HG02763 (cell line): ENCODE measurements at regions not wholly inside any gene's neighbourhood (a gene's known extent, or its start where the extent isn't known, plus 50 kb on each side); places are given as distances from the start of the nearest gene placed in this dataset.

Source experiments
- ATAC-seq: cut with Tn5 transposase; IDR thresholded peaks from one replicate; pipeline ENCODE4 v1.9.1; 2021; ENCODE audit warnings: mild to moderate bottlenecking, moderate library complexity; ENCODE audit not compliant: unreplicated experiment

- ATAC-seq: no peak
Observed at GRCh38 chr4:128341634-128342033, 54.0 kb upstream of the PGRMC2 start.

GRCh38 chr4:128338634-128339355 is 51.2 kb upstream of the PGRMC2 start:
- no peak for ATAC-seq

- ATAC-seq: no peak
Observed at GRCh38 chr4:128337863-128338262, 50.2 kb upstream of the PGRMC2 start.
